Testis (tissue), 2 donors: ENCODE measurements at regions not wholly inside any gene's neighbourhood (a gene's known extent, or its start where the extent isn't known, plus 50 kb on each side); places are given as distances from the start of the nearest gene placed in this dataset.

Source experiments
- DNase-seq: peaks from one replicate; pipeline ENCODE4 v3.0.0-alpha.2; 2019
- H3K27ac ChIP-seq, 2 donors: fragments of 200-600 bp; sonication (generic); one replicate each; pipeline ENCODE4 v1.5.1; 2019
- H3K27me3 ChIP-seq: fragments of 200-600 bp; sonication (generic); one replicate; pipeline ENCODE4 v1.5.1; 2019
- H3K36me3 ChIP-seq: fragments of 200-600 bp; sonication (generic); one replicate; pipeline ENCODE4 v1.5.1; 2017; ENCODE audit warnings: low read depth; ENCODE audit errors: missing control alignments
- H3K4me1 ChIP-seq: fragments of 200-600 bp; sonication (generic); one replicate; pipeline ENCODE4 v1.5.1; 2019
- H3K4me3 ChIP-seq, 2 donors: fragments of 200-600 bp; sonication (generic); one replicate each; pipeline ENCODE4 v1.5.1; 2017 to 2019
- H3K9me3 ChIP-seq: fragments of 200-600 bp; sonication (generic); one replicate; pipeline ENCODE4 v1.5.1; 2017
- POLR2A ChIP-seq: fragments of 450-650 bp; IDR thresholded peaks from one replicate; pipeline ENCODE4 v1.6.1; 2017; ENCODE audit warnings: antibody characterized with exemption, mild to moderate bottlenecking, moderate library complexity
- WGBS, 2 donors: methylation state at CpG; one replicate each; pipeline ENCODE4 v1.1.5; 2018; 5-methylcytosine and 5-hydroxymethylcytosine counted together
- intact Hi-C: fragments of 100-400 bp; cut with DNase I; formaldehyde crosslinking; loops from one replicate; pipeline ENCODE4 v1.15.1; 2023; ENCODE audit warnings: low total_unique reads
- TF ChIP-seq, protein P1 (sequence below), 3 experiments: fragments of 450-650 bp in 2 of 3; fragments of 200-600 bp in 1 of 3; sonication (generic) in 1 of 3; IDR thresholded peaks; one replicate each; pipeline ENCODE4 v1.5.1; 2016 to 2019; ENCODE audit warnings: antibody characterized with exemption in 3 of 3, mild to moderate bottlenecking in 2 of 3, moderate library complexity in 1 of 3

DNA sequence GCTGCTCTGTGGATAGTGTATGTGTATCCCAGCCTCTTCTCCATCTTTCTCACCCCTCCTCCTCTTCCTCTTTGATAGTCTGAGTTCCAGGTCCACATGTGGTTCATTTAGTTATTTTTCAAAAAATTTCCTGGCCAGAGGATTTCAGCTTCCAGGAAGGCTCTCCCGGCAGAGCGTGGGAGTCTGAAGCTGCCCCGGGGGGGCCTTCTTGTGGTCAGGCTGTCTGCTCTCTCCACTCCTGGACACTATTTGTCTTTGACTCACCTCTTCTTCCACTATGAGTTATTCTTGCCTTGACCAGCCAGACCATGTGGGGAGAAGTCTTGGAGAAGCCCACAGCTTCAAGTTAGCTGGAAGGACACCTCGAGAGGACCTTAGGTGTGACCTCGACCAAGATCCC is 258.8 kb downstream of the CDC5L start:
- TF ChIP-seq POLR2A: no peak
- TF ChIP-seq, protein P1, sequence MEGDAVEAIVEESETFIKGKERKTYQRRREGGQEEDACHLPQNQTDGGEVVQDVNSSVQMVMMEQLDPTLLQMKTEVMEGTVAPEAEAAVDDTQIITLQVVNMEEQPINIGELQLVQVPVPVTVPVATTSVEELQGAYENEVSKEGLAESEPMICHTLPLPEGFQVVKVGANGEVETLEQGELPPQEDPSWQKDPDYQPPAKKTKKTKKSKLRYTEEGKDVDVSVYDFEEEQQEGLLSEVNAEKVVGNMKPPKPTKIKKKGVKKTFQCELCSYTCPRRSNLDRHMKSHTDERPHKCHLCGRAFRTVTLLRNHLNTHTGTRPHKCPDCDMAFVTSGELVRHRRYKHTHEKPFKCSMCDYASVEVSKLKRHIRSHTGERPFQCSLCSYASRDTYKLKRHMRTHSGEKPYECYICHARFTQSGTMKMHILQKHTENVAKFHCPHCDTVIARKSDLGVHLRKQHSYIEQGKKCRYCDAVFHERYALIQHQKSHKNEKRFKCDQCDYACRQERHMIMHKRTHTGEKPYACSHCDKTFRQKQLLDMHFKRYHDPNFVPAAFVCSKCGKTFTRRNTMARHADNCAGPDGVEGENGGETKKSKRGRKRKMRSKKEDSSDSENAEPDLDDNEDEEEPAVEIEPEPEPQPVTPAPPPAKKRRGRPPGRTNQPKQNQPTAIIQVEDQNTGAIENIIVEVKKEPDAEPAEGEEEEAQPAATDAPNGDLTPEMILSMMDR (IDR thresholded peaks at IDR 0.05): no peak
- Histone ChIP-seq H3K27ac (no peak overlapping the region), H3K36me3 (no peaks in the 10 kb centered on the region), H3K27me3 (no peaks in the 10 kb centered on the region), H3K4me3 (no peak overlapping the region), H3K4me1 (no peaks in the 10 kb centered on the region), H3K9me3 (no peaks in the 10 kb centered on the region)
- WGBS, 2 donors: 75 to 77% methylated on average over 5 of the region's 5 CpGs
- no peak for DNase-seq
- intact Hi-C loops: no loop called here

DNA sequence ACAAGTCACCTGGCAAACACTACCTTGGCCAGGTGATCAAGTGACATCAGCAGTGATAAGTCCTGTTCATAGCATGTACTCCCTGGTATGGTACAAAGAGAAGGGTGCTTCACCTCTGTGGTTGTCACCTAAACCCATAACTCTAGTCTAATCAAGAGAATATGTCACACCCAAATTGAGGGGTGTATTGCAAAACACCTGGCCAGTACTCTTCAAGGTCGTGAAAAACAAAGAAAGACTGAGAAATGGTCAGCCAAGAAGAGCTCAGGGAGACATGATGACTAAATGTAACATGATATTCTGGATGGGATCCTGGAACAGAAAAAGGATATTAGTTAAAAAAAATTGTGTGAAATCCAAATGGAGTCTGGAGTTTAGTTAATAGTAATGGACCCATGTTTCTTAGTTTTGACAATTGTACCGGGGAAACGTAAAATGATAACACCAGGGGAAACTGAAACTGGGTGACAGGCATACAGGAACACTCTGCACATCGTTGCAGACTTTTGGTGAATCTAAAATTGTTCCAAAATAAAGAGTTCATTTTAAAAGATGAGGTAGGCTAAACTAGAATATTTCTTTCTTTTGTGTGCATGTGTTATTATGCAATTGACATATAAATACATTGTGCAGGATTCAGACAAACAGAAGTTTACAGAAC is 262.0 kb downstream of the CDC5L start:
- intact Hi-C loops: no loop called here
- Histone ChIP-seq H3K36me3 (no peaks in the 10 kb centered on the region), H3K27ac (no peak overlapping the region), H3K4me1 (no peaks in the 10 kb centered on the region), H3K4me3 (no peak overlapping the region), H3K9me3 (no peaks in the 10 kb centered on the region), H3K27me3 (no peaks in the 10 kb centered on the region)
- no peak for DNase-seq
- WGBS, 2 donors: 47 to 48% methylated on average over 4 of the region's 4 CpGs
- TF ChIP-seq POLR2A: no peak
- TF ChIP-seq, protein P1 (IDR thresholded peaks at IDR 0.05): no peak

DNA sequence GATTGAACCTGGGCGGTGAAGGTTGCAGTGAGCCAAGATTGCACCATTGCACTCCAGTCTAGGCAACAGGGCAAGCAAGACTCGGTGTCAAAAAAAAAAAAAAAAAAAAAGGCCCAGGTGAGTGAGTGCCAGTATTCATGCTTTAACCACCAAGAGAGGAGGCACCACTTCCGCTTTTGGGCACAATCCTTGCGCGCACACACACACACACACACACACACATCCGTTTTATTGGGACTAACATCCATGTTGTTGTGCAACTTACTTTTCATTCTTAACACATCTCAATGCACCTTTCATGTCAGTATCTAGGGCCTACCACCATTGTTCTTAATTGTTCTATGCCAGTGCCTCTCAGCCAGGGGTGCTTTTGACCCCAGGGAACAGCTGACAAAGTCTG is 263.0 kb downstream of the CDC5L start:
- no peaks in the 10 kb centered on the region for H3K36me3 ChIP-seq
- DNase-seq: no peak
- TF ChIP-seq, protein P1 (IDR thresholded peaks at IDR 0.05): no peak
- TF ChIP-seq POLR2A: no peak
- no peaks in the 10 kb centered on the region for H3K27me3 ChIP-seq
- intact Hi-C loops: no loop called here
- 89 to 92% methylated on average over 6 of the region's 6 CpGs for WGBS, 2 donors
- no peak overlapping the region for H3K4me3 ChIP-seq
- no peak overlapping the region for H3K27ac ChIP-seq
- no peaks in the 10 kb centered on the region for H3K9me3 ChIP-seq
- H3K4me1 ChIP-seq: peaks cover 4% of the 10 kb centered on the region

DNA sequence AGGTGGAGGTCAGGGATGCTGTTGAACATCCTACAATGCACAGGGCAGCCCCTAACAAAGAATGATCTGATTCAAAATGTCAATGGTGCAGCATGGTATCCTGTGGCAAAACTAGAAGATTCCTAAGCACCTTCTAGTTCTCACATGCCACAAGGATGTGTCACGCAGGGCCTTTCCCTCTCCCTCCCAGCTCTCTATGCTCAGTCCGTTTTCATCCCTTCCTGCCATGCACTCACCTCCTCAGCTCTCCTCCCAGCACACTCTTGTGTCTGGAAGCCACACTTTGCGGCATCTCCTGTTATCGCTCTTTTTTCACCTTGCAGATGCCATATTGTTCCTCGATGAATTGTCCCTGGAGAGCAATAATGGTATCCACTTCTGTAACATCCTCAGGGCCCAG is 263.4 kb downstream of the CDC5L start:
- peaks cover 6% of the 10 kb centered on the region for H3K4me1 ChIP-seq
- H3K4me3 ChIP-seq: no peak overlapping the region
- no peak overlapping the region for H3K27ac ChIP-seq
- H3K9me3 ChIP-seq: no peaks in the 10 kb centered on the region
- no peak for TF ChIP-seq POLR2A
- TF ChIP-seq, protein P1 (IDR thresholded peaks at IDR 0.05): no peak
- no peak for DNase-seq
- H3K36me3 ChIP-seq: no peaks in the 10 kb centered on the region
- 89 to 93% methylated on average over 5 of the region's 5 CpGs for WGBS, 2 donors
- no peaks in the 10 kb centered on the region for H3K27me3 ChIP-seq
- intact Hi-C loops: no loop called here

DNA sequence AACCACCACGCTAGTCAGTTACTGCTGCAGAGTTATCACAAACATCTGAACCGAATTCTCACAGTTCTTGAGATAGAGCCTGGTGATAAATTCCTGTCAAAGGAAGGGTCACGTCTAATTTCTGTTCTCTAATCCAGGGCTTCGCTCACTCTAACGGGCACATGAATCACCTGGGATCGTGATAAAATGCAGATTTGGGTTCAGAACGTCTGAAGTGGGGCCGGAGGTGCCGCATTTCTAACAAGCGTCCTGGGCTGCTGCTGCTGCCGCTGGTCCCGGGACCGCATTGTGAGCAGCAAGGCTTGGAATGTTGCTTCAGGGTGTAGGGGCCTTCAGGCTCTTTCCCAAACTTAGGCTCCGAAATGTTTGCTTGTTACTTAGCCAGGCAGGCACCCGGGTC is 264.1 kb downstream of the CDC5L start:
- no peak overlapping the region for H3K27ac ChIP-seq
- DNase-seq: no peak
- intact Hi-C loops: no loop called here
- H3K27me3 ChIP-seq: no peaks in the 10 kb centered on the region
- TF ChIP-seq, protein P1 (IDR thresholded peaks at IDR 0.05): no peak
- TF ChIP-seq POLR2A: no peak
- no peak overlapping the region for H3K4me3 ChIP-seq
- H3K9me3 ChIP-seq: no peaks in the 10 kb centered on the region
- peaks cover 6% of the 10 kb centered on the region for H3K4me1 ChIP-seq
- H3K36me3 ChIP-seq: no peaks in the 10 kb centered on the region
- WGBS, 2 donors: 87 to 88% methylated on average over 14 to 15 of the region's 15 CpGs
